Vagina (tissue), 2 donors: ENCODE measurements at regions not wholly inside any gene's neighbourhood (a gene's known extent, or its start where the extent isn't known, plus 50 kb on each side); places are given as distances from the start of the nearest gene placed in this dataset.

Experiments used
- POLR2A ChIP-seq, 2 donors: fragments of 450-650 bp; IDR thresholded peaks; one replicate each; pipeline ENCODE4 v1.6.1; 2017; ENCODE audit warnings: antibody characterized with exemption in 2 of 2, mild to moderate bottlenecking in 2 of 2, moderate library complexity in 2 of 2
- POLR2AphosphoS5 ChIP-seq, 2 donors: sonication (generic); formaldehyde crosslinking; IDR thresholded peaks; one replicate each; pipeline ENCODE4 v1.9.0; 2017; ENCODE audit warnings: antibody characterized with exemption in 2 of 2, mild to moderate bottlenecking in 2 of 2, low read depth in 1 of 2; ENCODE audit not compliant: insufficient read depth in 1 of 2

DNA sequence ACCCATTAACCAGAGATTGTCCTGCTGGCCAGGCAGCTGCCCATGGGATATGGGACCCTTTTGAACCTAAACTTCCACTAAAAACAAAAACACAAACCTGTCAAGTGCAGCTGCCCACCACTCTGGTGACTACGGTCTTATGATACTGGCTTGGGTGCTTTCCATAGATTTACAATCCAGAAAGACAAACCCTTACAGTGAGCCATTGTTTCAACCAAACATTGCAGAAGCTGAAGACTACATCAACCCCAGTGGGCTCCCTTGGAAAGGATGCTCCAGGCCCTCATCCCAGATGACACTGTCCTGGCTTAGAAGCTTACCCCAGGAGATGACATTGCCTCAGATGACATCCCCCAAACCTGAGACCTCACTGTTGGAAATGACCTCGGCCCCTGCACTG lies 56.9 kb upstream of the WNT11 start:
- TF ChIP-seq POLR2A (IDR thresholded peaks at IDR 0.05) (no peak), POLR2AphosphoS5 (IDR thresholded peaks at IDR 0.05; ENCODE audit: insufficient read depth in 1 of 2, low read depth in 1 of 2) (no peak)
